ENCODE measurements at regions not wholly inside any gene's neighbourhood (a gene's known extent, or its start where the extent isn't known, plus 50 kb on each side); places are given as distances from the start of the nearest gene placed in this dataset.
"Not testable (repeated sequence)": the region's sequence is repeated elsewhere in the genome, so short reads cannot be mapped to it uniquely, and the experiment has no call there.

DNA sequence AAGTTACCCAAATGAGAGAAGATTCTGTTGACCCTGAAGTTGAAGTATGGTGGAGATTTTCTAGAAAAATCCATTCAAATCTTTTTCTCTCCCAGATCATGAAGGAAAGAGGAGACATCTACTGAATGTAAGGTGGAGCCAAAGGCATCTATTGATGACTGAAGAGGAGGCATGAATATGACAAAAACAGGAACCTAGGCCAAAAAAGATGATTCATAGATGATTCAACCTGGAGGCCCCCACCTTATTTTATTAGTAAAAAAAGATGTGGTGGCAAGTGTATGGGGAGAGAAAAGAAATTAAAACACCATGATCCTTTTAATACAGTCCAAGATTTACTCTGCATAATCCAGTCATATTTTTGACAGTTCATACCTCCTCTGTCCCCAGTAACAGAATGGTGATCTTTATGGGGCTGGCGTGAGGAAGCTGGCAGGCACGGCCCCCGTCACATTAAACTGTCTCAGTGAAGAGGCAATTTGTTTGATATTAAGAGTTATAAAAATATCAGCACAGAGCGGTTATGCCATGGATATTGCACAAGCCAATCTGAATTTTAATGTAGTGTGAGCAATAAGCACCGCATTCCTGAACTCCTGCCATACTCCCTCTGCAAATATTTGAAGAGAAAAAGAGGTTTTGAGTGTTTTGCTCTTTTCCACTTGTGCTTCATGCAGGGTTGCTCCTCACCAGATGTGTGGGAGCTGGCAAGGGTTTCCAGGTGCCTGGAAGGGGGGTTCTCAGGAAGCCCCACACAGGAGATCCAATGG lies 94.4 kb downstream of the TRIM43 start:
- TF ChIP-seq ZFP30 (CRISPR knock-in tag; IDR thresholded peaks at IDR 0.05); TCF4 (CRISPR knock-in tag; IDR thresholded peaks at IDR 0.05; ENCODE audit: borderline replicate concordance); ARNTL (CRISPR knock-in tag; IDR thresholded peaks at IDR 0.05; ENCODE audit: borderline replicate concordance, low read depth); BACH2 (CRISPR knock-in tag; IDR thresholded peaks at IDR 0.05; ENCODE audit: borderline replicate concordance); ISL1 (CRISPR knock-in tag; IDR thresholded peaks at IDR 0.05); PATZ1 (CRISPR knock-in tag; IDR thresholded peaks at IDR 0.05; ENCODE audit: borderline replicate concordance); CSDC2 (CRISPR knock-in tag; IDR thresholded peaks at IDR 0.05); OSR1 (CRISPR knock-in tag; IDR thresholded peaks at IDR 0.05); POU6F1 (CRISPR knock-in tag; IDR thresholded peaks at IDR 0.05; ENCODE audit: borderline replicate concordance, low read depth); ZFP3 (CRISPR knock-in tag; IDR thresholded peaks at IDR 0.05); ZNF70 (CRISPR knock-in tag; IDR thresholded peaks at IDR 0.05); RARB (CRISPR knock-in tag; IDR thresholded peaks at IDR 0.05): not testable (repeated sequence)
- TF ChIP-seq, protein P1, sequence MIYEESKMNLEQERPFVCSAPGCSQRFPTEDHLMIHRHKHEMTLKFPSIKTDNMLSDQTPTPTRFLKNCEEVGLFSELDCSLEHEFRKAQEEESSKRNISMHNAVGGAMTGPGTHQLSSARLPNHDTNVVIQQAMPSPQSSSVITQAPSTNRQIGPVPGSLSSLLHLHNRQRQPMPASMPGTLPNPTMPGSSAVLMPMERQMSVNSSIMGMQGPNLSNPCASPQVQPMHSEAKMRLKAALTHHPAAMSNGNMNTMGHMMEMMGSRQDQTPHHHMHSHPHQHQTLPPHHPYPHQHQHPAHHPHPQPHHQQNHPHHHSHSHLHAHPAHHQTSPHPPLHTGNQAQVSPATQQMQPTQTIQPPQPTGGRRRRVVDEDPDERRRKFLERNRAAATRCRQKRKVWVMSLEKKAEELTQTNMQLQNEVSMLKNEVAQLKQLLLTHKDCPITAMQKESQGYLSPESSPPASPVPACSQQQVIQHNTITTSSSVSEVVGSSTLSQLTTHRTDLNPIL (CRISPR knock-in tag; IDR thresholded peaks at IDR 0.05; ENCODE audit: low read depth): not testable (repeated sequence)
